ENCODE measurements at regions not wholly inside any gene's neighbourhood (a gene's known extent, or its start where the extent isn't known, plus 50 kb on each side); places are given as distances from the start of the nearest gene placed in this dataset.

DNA sequence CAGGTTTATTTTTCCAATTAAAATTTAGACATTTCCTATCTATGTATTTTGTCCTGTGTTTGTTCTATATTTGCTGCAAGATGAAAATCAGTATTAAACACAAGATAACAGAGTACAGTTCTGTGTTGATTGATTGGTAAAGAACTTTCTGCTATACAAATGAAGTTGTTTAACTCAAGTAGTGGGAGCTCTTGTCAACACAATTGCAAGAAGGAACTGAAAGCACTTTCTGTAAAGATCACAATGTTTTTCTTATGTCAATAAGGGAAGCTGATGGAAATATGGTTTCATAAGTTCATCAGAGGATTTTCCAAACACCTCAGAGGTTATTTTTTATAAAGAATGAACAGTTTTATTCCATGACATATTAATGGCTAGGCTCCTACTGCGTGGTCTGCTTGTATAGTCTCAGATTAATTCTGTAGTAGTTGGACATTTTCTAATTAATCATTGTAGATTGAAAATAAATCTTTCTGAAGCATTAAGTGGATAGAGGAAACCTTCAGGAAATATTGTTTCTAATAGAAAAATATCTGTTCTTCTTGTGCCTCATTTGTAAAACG lies 379.5 kb downstream of the LRFN5 start:
- H3K27me3 ChIP-seq (replicated peaks in 2 of 5; ENCODE audit: control insufficient read depth in 4 of 5, insufficient read depth in 5 of 5, low read length in 4 of 5) = no peaks in the 10 kb centered on the region
- no peaks in the 10 kb centered on the region for H3K9me3 ChIP-seq (ENCODE audit: control extremely low read depth in 1 of 5, control insufficient read depth in 4 of 5, insufficient read depth in 2 of 5, low read depth in 1 of 5, low read length in 4 of 5)
- no peaks in the 10 kb centered on the region for H3K4me1 ChIP-seq (ENCODE audit: control extremely low read depth in 1 of 4, control insufficient read depth in 4 of 4, insufficient read depth in 4 of 4, low read length in 3 of 4)
- ChIA-PET CTCF (no interaction called here), POLR2A (no interaction called here)
- WGBS (ENCODE audit: insufficient coverage) = 33% methylated on average over 1 of the region's 2 CpGs
- no peak overlapping the region for H3K4me3 ChIP-seq (ENCODE audit: control insufficient read depth in 1 of 7, extremely low read depth in 1 of 7, insufficient read depth in 4 of 7, low read depth in 2 of 7, low read length in 6 of 7)
- H3K27ac ChIP-seq (ENCODE audit: insufficient read depth in 1 of 2, low read depth in 1 of 2, low read length in 2 of 2, poor library complexity in 1 of 2, severe bottlenecking in 2 of 2) = no peak overlapping the region
- no peaks in the 10 kb centered on the region for H3K36me3 ChIP-seq (ENCODE audit: control insufficient read depth in 4 of 4, insufficient read depth in 4 of 4, low read length in 3 of 4)
- DNase-seq = no peak

DNA sequence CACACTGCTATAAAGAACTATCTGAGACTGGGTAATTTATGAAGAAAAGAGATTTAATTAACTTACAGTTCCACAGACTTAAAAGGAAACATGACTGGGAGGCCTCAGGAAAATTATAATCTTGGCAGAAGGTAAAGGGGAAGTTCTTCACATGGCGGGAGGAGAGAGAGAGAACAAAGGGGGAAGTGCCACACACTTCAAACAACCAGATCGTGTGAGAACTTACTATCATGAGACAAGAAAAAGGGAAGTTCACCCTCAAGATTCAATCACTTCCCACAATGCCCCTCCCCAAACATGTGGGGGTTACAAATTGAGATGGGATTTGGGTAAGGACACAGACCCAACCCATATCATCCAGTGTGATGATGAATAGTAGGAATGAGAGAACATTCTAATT lies 366.5 kb downstream of the LRFN5 start:
- WGBS (ENCODE audit: insufficient coverage) = no CpG with 5 or more reads among the region's 2 CpGs
- peak in 1 of 3 donors; percentile 0 for DNase-seq
- Histone ChIP-seq H3K27ac (ENCODE audit: insufficient read depth in 1 of 2, low read depth in 1 of 2, low read length in 2 of 2, poor library complexity in 1 of 2, severe bottlenecking in 2 of 2) (no peak overlapping the region), H3K27me3 (replicated peaks in 2 of 5; ENCODE audit: control insufficient read depth in 4 of 5, insufficient read depth in 5 of 5, low read length in 4 of 5) (no peaks in the 10 kb centered on the region), H3K36me3 (ENCODE audit: control insufficient read depth in 4 of 4, insufficient read depth in 4 of 4, low read length in 3 of 4) (no peaks in the 10 kb centered on the region), H3K4me3 (ENCODE audit: control insufficient read depth in 1 of 7, extremely low read depth in 1 of 7, insufficient read depth in 4 of 7, low read depth in 2 of 7, low read length in 6 of 7) (no peak overlapping the region), H3K4me1 (ENCODE audit: control extremely low read depth in 1 of 4, control insufficient read depth in 4 of 4, insufficient read depth in 4 of 4, low read length in 3 of 4) (no peaks in the 10 kb centered on the region), H3K9me3 (ENCODE audit: control extremely low read depth in 1 of 5, control insufficient read depth in 4 of 5, insufficient read depth in 2 of 5, low read depth in 1 of 5, low read length in 4 of 5) (peaks cover 0 to 9% (median 5%) of the 10 kb centered on the region in 5 experiments)
- ChIA-PET POLR2A (no interaction called here), CTCF (no interaction called here)

DNA sequence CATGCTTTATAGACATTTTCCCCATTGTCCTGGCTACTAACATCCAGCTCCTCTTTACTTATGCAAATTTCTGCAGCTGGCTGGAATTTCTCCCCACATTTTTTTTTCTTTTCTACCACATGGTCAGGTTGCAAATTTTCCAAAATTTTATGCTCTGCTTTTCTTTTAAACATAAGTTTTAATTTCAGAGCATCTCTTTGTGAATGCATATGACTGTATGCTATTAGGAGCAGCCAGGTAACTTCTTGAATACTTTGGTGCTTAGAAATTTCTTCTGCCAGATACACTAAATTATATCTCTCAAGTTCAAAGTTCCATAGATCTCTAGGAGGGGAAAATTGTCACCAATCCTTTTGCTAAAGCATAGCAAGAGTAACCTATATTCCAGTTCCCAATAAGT lies 365.9 kb downstream of the LRFN5 start:
- no peak for DNase-seq
- POLR2A ChIA-PET = no interaction called here
- Histone ChIP-seq H3K27me3 (replicated peaks in 2 of 5; ENCODE audit: control insufficient read depth in 4 of 5, insufficient read depth in 5 of 5, low read length in 4 of 5) (no peaks in the 10 kb centered on the region), H3K4me1 (ENCODE audit: control extremely low read depth in 1 of 4, control insufficient read depth in 4 of 4, insufficient read depth in 4 of 4, low read length in 3 of 4) (no peaks in the 10 kb centered on the region), H3K9me3 (ENCODE audit: control extremely low read depth in 1 of 5, control insufficient read depth in 4 of 5, insufficient read depth in 2 of 5, low read depth in 1 of 5, low read length in 4 of 5) (peaks cover 0 to 9% (median 5%) of the 10 kb centered on the region in 5 experiments), H3K27ac (ENCODE audit: insufficient read depth in 1 of 2, low read depth in 1 of 2, low read length in 2 of 2, poor library complexity in 1 of 2, severe bottlenecking in 2 of 2) (no peak overlapping the region), H3K36me3 (ENCODE audit: control insufficient read depth in 4 of 4, insufficient read depth in 4 of 4, low read length in 3 of 4) (no peaks in the 10 kb centered on the region), H3K4me3 (ENCODE audit: control insufficient read depth in 1 of 7, extremely low read depth in 1 of 7, insufficient read depth in 4 of 7, low read depth in 2 of 7, low read length in 6 of 7) (no peak overlapping the region)
- CTCF ChIA-PET = no interaction called here

DNA sequence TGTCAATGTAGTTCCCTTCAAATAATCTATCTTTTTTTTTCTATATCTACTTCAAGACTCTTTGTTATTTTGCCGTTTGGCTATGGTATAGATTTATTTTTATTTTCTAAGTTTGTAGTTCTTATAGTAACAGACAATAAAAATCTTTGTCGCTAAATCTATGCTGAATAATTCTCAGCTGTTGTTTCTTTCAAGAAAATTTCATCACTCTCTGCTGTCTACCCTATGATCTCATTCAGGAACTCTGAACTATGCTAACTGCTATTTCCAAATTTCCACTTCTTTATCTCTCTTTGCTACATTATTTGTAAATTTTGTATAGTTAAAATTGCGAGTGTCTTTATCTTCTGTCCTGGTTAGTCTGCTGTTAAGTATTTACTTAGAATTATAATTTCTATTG lies 353.6 kb downstream of the LRFN5 start:
- H3K4me3 ChIP-seq (ENCODE audit: control insufficient read depth in 1 of 7, extremely low read depth in 1 of 7, insufficient read depth in 4 of 7, low read depth in 2 of 7, low read length in 6 of 7) = no peak overlapping the region
- H3K36me3 ChIP-seq (ENCODE audit: control insufficient read depth in 4 of 4, insufficient read depth in 4 of 4, low read length in 3 of 4) = no peaks in the 10 kb centered on the region
- POLR2A ChIA-PET = no interaction called here
- no peaks in the 10 kb centered on the region for H3K27me3 ChIP-seq (replicated peaks in 2 of 5; ENCODE audit: control insufficient read depth in 4 of 5, insufficient read depth in 5 of 5, low read length in 4 of 5)
- no peak overlapping the region for H3K27ac ChIP-seq (ENCODE audit: insufficient read depth in 1 of 2, low read depth in 1 of 2, low read length in 2 of 2, poor library complexity in 1 of 2, severe bottlenecking in 2 of 2)
- no CpG with 5 or more reads among the region's 3 CpGs for WGBS (ENCODE audit: insufficient coverage)
- no peaks in the 10 kb centered on the region for H3K9me3 ChIP-seq (ENCODE audit: control extremely low read depth in 1 of 5, control insufficient read depth in 4 of 5, insufficient read depth in 2 of 5, low read depth in 1 of 5, low read length in 4 of 5)
- no peaks in the 10 kb centered on the region for H3K4me1 ChIP-seq (ENCODE audit: control extremely low read depth in 1 of 4, control insufficient read depth in 4 of 4, insufficient read depth in 4 of 4, low read length in 3 of 4)
- no peak for DNase-seq
- CTCF ChIA-PET = no interaction called here

DNA sequence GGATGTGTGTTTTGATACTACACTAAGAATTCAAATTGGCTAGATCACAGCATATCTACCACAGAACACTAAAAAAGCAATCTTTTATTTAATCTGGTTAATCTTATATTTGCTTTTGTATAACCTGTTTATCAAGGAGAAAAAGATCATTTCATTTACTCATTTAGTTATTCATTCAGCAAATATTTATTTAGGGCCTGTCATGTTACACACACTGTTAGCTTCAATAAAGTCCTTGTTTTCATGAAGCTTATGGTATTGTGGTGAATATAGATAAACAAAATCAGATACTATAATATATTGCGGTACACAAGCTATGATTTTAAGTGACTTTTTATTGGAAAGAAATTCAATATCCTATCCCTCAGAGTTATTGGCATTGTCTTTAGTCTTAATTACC lies 350.8 kb downstream of the LRFN5 start:
- H3K27ac ChIP-seq (ENCODE audit: insufficient read depth in 1 of 2, low read depth in 1 of 2, low read length in 2 of 2, poor library complexity in 1 of 2, severe bottlenecking in 2 of 2) = no peak overlapping the region
- no CpG with 5 or more reads among the region's 1 CpG for WGBS (ENCODE audit: insufficient coverage)
- ChIA-PET CTCF (interaction anchor here (1.2 kb wide), 1 partner anchor 9 kb away, joined by 3 read pairs; no protein-coding TSS in a partner anchor), POLR2A (no interaction called here)
- no peaks in the 10 kb centered on the region for H3K9me3 ChIP-seq (ENCODE audit: control extremely low read depth in 1 of 5, control insufficient read depth in 4 of 5, insufficient read depth in 2 of 5, low read depth in 1 of 5, low read length in 4 of 5)
- H3K27me3 ChIP-seq (replicated peaks in 2 of 5; ENCODE audit: control insufficient read depth in 4 of 5, insufficient read depth in 5 of 5, low read length in 4 of 5) = no peaks in the 10 kb centered on the region
- H3K36me3 ChIP-seq (ENCODE audit: control insufficient read depth in 4 of 4, insufficient read depth in 4 of 4, low read length in 3 of 4) = no peaks in the 10 kb centered on the region
- DNase-seq = no peak
- no peaks in the 10 kb centered on the region for H3K4me1 ChIP-seq (ENCODE audit: control extremely low read depth in 1 of 4, control insufficient read depth in 4 of 4, insufficient read depth in 4 of 4, low read length in 3 of 4)
- H3K4me3 ChIP-seq (ENCODE audit: control insufficient read depth in 1 of 7, extremely low read depth in 1 of 7, insufficient read depth in 4 of 7, low read depth in 2 of 7, low read length in 6 of 7) = no peak overlapping the region

All from common myeloid progenitor, CD34-positive (primary cell).